ENCODE measurements at regions not wholly inside any gene's neighbourhood (a gene's known extent, or its start where the extent isn't known, plus 50 kb on each side); places are given as distances from the start of the nearest gene placed in this dataset.
"Not testable (repeated sequence)": the region's sequence is repeated elsewhere in the genome, so short reads cannot be mapped to it uniquely, and the experiment has no call there.

DNA sequence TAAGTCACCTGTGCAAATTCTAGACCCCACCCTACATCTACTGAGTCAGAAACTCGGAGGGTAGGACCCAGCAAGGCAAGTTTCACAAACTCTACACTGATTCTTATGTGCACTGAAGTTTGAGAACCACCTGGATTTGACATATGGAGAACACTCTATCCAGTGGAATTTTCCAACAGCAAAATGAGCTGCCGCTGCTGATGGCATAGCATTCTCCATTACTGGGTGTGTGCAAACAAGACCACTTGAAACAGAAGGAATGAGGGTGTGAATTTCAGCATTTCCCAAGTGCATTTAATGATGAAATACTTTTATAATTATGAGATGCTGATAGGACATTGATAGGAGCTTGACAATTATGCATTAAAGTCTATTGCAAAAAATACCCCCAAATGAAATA is 229.1 kb upstream of the IL12B start:
- Mint-ChIP-seq H3K36me3 (peaks cover 8% of the 10 kb centered on the region), H3K4me3 (no peak overlapping the region), H3K27ac (no peak overlapping the region), H3K4me1 (no peaks in the 10 kb centered on the region), H3K9me3 (no peaks in the 10 kb centered on the region), H3K27me3 (no peaks in the 10 kb centered on the region)
- ATAC-seq (ENCODE audit: low read depth) (no peak), DNase-seq (ENCODE audit: low spot score in 2 of 2) (no peak)

DNA sequence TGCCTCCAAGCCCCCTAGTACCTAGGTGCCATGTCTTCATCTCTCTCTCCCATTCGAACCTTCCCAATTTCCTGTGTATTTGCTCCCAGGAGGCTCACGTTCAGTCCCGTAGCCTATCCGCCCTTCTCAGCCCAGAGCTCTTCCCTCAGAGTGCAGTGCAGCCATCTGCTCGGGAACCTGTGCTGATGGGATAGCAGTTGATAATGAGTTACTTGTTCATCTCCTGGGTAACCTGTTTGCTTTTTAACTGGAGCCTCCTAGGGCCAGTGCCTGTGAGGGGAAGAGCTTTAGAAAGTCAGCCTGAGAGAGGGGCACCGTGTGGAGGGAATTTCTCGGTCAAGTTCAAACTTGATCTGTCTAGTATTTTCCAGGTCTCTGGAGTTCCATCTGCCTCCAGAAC is 229.8 kb upstream of the IL12B start:
- no peak overlapping the region for H3K27ac Mint-ChIP-seq
- DNase-seq (ENCODE audit: low spot score in 2 of 2) (no peak), ATAC-seq (ENCODE audit: low read depth) (no peak)
- H3K27me3 Mint-ChIP-seq = no peaks in the 10 kb centered on the region
- H3K4me1 Mint-ChIP-seq = no peaks in the 10 kb centered on the region
- peaks cover 8% of the 10 kb centered on the region for H3K36me3 Mint-ChIP-seq
- no peak overlapping the region for H3K4me3 Mint-ChIP-seq
- H3K9me3 Mint-ChIP-seq = no peaks in the 10 kb centered on the region

DNA sequence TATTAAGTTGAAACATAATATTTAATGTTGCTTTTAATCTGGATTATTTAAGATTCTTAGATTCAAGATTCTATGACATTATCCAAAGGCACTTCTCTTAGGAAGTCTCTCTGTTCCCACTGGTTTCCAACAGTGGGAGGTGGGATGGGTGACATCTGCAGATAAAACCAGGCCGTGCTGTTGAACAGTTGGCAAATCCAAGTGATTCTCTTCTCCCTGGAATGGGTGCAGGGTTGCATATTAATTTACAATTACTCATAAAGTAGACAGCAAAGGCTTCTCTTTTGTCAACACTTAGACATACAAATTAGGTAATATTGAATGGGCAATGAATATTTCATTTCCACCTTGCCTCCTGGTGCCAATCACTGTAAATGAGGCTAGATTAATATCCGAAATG is 233.7 kb upstream of the IL12B start:
- Mint-ChIP-seq H3K4me3 (no peak overlapping the region), H3K36me3 (peaks cover 8% of the 10 kb centered on the region), H3K4me1 (no peaks in the 10 kb centered on the region), H3K9me3 (no peaks in the 10 kb centered on the region), H3K27me3 (no peaks in the 10 kb centered on the region), H3K27ac (no peak overlapping the region)
- ATAC-seq (ENCODE audit: low read depth) (no peak), DNase-seq (ENCODE audit: low spot score in 2 of 2) (no peak)

DNA sequence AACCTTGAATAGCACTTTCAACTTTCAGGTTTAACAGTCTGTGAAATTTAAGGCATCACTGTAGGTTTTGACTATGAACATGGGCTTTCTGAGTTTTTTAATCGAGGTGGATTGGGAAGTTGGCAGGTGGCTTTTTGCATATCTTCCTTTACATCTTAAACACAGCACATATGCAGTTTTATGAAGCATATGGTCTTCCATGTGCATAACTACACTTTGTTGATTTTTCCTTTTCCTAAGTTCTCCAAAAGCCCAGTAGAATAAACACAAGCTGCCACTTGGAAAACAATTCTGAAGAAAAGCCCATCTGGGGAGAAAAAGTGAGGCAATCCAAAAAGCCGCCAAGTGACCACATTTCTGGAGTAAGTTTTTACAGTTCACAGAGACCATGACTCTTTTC is 236.5 kb upstream of the IL12B start:
- no peak overlapping the region for H3K27ac Mint-ChIP-seq
- no peak for ATAC-seq (ENCODE audit: low read depth)

DNA sequence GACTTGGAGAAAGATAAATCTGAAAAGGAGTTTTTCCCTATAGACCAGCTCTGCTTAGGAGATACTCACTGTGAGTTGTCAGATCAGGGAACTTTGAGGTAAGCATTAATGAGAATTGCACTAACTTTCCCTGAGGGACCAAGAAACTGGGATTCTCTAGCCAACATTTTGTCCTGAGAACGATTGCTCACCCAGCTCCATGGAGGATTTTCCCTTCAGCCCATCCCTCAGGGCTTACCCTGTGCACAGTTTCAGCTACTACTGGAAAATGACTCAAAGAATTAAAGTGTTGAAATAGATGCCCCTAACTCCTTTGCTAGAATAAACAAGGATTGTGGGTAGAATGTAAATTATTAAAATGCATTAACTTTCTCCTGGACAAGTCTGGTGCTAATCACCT is 237.2 kb upstream of the IL12B start:
- peaks cover 3% of the 10 kb centered on the region for H3K36me3 Mint-ChIP-seq
- H3K27ac Mint-ChIP-seq = no peak overlapping the region
- no peaks in the 10 kb centered on the region for H3K27me3 Mint-ChIP-seq
- no peaks in the 10 kb centered on the region for H3K9me3 Mint-ChIP-seq
- H3K4me3 Mint-ChIP-seq = no peak overlapping the region
- ATAC-seq (ENCODE audit: low read depth) (no peak), DNase-seq (ENCODE audit: low spot score in 2 of 2) (no peak)
- H3K4me1 Mint-ChIP-seq = no peaks in the 10 kb centered on the region

More for the DNA sequence above, 236.5 kb upstream of the IL12B start:
- no peaks in the 10 kb centered on the region for H3K9me3 Mint-ChIP-seq
- H3K27me3 Mint-ChIP-seq = no peaks in the 10 kb centered on the region
- no peaks in the 10 kb centered on the region for H3K4me1 Mint-ChIP-seq
- DNase-seq (ENCODE audit: low spot score in 2 of 2) = no peak
- peaks cover 3% of the 10 kb centered on the region for H3K36me3 Mint-ChIP-seq
- H3K4me3 Mint-ChIP-seq = no peak overlapping the region

DNA sequence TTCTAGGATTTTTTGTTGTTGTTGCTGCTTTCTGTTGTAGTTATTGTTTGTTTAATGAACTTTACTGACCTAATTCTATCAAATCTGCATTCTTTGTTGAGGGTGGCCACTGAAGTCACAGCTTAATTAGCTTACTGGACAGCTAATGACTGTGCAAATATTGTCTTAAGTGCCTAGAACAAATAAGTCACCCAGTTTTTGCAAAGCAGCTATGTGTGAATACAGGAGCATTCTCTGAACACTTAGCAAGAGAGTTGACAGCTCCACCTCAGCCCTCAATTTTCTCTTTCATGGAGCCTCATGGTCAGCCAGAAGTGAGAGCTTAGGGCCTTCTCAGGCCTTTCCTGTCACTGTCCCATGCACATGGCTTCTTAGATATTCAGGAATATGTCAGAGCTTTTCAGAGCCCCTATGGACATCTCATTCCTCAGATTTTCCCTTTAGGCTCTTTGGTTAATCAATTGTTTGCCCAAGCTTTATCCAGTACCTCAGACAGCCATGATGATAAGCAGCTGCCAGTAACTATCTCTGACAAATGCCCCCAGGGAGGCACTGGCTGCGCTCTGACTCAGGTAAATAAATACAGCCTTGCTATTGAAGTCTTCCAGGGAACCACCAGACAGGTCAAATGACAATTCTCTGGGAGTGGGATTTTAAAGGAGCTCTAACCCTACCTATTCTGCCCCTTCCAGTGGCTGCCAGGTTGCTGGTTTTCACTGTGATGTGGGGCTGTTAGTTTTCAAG is 241.4 kb upstream of the IL12B start:
- Mint-ChIP-seq H3K27me3 (no peaks in the 10 kb centered on the region), H3K4me1 (no peaks in the 10 kb centered on the region), H3K36me3 (peaks cover 14% of the 10 kb centered on the region), H3K27ac (no peak overlapping the region), H3K9me3 (no peaks in the 10 kb centered on the region), H3K4me3 (no peak overlapping the region)
- DNase-seq (ENCODE audit: low spot score in 2 of 2) = no peak
- no peak for ATAC-seq (ENCODE audit: low read depth)

DNA sequence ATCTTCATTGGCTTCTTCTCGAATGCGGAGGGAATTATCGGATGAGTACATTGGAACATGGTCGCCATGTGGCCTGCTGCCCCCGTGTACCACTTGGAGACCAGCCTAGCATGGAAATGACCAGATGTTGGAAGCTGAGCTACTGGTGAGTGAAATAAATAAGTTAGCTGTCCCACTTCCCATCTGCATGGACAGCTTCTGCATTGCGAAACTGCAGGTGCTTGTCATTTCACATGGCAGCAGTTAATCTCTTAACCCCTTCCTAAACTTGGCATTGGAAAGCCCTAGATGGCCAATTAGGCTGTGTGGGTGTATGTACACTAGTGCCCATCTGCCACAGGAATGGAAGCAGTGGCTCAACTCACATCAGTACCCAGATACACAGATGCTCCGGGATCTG is 246.6 kb upstream of the IL12B start:
- Mint-ChIP-seq H3K27ac (no peak overlapping the region), H3K9me3 (no peaks in the 10 kb centered on the region), H3K27me3 (no peaks in the 10 kb centered on the region), H3K4me3 (no peak overlapping the region), H3K36me3 (peaks cover 26% of the 10 kb centered on the region), H3K4me1 (no peaks in the 10 kb centered on the region)
- no peak for ATAC-seq (ENCODE audit: low read depth)
- DNase-seq (ENCODE audit: low spot score in 2 of 2) = no peak

DNA sequence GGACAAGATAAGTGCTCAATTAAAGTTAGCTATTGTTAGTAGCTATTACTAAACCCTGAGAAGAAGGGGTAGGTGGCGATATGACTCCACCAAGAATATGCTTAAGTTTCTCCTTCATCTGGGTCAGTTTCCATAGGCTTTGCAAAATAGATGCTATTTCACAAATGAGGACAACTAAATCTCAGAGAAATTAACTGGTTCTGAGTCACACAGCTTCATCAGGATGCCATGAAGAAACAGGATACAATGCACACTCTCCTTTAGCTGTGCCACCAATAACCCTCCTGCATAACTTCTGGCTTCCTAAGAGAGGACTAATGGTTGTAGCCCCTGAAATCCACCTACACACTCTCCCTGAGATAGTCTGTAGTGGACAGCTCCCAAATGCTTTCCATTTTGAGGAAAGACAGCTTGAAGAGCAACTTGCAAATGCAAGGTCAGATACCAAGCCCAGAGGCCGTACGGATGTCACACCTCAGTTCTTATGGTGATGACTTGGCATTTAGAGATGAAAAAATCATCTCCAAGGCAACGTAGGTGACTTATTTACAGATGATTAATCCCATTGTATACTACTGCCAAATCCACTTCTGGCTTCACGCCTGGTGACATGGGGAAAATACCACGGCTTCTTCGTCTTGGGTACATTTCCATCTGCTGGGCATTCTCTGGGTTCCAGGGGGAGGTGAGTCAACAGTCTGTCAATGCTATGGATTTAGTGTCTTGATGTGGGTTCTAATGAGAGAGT is 251.4 kb upstream of the IL12B start:
- DNase-seq (ENCODE audit: low spot score in 2 of 2) = no peak
- no peak overlapping the region for H3K4me3 Mint-ChIP-seq
- H3K27ac Mint-ChIP-seq = no peak overlapping the region
- no peaks in the 10 kb centered on the region for H3K27me3 Mint-ChIP-seq
- no peaks in the 10 kb centered on the region for H3K4me1 Mint-ChIP-seq
- peaks cover 19% of the 10 kb centered on the region for H3K36me3 Mint-ChIP-seq
- ATAC-seq (ENCODE audit: low read depth) = no peak
- H3K9me3 Mint-ChIP-seq = peaks cover 4% of the 10 kb centered on the region

DNA sequence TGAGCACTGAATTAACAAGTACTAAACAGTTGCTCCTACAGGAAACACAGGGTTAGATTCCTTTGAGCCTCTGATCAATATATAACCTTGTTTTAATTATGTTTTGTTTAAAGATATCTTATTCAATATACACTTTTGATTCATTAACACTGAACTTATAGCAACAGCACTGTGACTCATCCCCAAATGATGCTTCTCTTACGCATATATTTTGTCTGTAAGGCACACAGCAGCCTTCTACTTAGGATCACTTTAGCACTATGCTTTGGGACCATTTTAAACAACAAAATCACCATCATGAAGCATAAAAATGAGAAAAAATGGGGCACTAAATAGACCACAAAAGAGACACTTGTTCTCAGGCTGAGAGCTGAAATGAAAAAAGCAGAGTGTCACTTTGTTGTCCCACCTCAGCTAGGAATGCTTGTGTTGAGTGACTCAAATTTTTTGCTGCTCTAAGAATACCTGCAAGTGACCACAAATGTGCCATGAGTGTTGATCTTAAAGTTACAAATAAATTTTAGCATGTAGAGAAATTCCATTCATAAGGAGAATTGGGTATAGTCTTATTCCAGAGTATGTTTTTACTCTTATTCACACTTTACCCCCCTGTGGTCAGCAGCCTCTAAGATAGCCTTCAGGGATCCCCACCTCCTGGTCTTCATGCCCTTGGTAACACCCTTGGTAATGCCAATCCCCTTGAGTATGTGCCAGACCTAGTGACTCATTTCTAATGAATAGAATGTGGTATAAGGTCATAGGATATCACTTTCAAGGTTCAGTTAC is 252.7 kb upstream of the IL12B start:
- DNase-seq (ENCODE audit: low spot score in 2 of 2) = no peak
- no peak overlapping the region for H3K27ac Mint-ChIP-seq
- ATAC-seq (ENCODE audit: low read depth) = no peak
- no peaks in the 10 kb centered on the region for H3K27me3 Mint-ChIP-seq
- no peaks in the 10 kb centered on the region for H3K4me1 Mint-ChIP-seq
- H3K36me3 Mint-ChIP-seq = peaks cover 15% of the 10 kb centered on the region
- peaks cover 4% of the 10 kb centered on the region for H3K9me3 Mint-ChIP-seq
- H3K4me3 Mint-ChIP-seq = no peak overlapping the region

DNA sequence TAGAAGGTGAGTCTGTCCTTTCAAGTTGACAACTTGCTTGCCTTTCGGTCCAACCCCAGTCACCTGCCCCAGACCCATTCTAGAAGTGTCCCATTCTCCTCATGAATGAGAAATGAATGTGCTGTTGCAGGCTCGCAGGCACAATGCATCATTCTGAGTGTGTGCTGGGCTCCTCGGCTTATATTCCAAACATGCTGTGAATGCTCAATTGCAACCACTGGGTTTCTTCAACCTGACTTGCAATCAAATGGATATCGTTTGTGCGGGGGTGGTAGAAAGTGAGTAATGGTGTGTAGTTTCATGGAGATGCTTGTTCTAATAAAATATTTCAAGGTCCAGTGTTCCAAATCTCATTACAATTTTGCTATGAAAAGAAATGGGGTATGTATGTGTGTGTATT is 256.6 kb upstream of the IL12B start:
- Mint-ChIP-seq H3K27me3 (no peaks in the 10 kb centered on the region), H3K27ac (no peak overlapping the region), H3K4me1 (no peaks in the 10 kb centered on the region), H3K4me3 (no peak overlapping the region), H3K9me3 (peaks cover 4% of the 10 kb centered on the region), H3K36me3 (peaks cover 4% of the 10 kb centered on the region)
- ATAC-seq (ENCODE audit: low read depth) = no peak
- DNase-seq (ENCODE audit: low spot score in 2 of 2) = no peak

DNA sequence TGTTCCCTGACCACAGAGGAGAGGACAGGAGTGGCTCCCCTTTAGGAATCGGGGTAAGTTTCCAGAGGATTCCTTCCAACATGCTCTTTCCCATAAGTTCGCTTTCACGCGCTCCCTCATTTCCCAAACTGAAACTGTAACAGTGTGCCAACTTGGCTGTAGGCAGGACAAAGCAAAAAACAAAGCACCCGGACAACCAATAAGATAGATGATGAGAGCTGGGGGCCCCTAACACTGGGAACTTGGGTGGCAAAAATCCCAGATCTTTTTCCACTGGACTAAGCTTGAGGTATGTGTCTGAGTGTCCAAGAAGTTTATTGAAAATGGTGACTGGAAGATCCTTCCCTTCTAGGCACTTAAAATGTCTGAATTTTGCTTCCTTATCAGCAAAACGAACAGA is 258.7 kb upstream of the IL12B start:
- Mint-ChIP-seq H3K36me3 (no peaks in the 10 kb centered on the region), H3K4me1 (no peaks in the 10 kb centered on the region), H3K27ac (no peak overlapping the region), H3K9me3 (no peaks in the 10 kb centered on the region), H3K4me3 (no peak overlapping the region), H3K27me3 (no peaks in the 10 kb centered on the region)
- no peak for ATAC-seq (ENCODE audit: low read depth)
- DNase-seq (ENCODE audit: low spot score in 2 of 2) = no peak

DNA sequence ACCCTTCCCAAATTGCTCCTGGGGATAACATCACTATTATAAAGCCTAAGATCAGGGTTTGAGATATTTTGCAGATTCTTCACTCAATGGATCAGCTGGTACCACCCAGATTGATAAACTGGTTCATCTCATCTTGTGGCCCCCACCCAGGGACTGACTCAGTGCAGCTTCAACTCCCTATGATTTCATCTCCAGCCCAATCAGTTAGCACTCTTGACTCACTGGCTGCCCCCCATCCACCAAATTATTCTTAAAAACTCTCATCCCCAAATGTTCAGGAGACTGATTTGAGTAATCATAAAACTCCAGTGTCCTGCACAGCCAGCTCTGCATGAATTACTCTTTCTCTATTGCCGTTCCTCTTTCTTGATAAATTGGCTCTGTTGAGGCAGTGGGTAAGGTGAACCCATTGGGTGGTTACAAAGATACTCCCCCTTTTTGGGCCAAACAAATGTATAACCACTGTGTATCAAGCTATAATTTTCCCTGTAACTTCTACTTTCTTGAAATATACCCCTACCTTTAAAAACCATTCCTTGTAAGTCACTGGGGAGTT is 263.3 kb upstream of the IL12B start:
- H3K36me3 Mint-ChIP-seq = peaks cover 14% of the 10 kb centered on the region
- H3K9me3 Mint-ChIP-seq = peaks cover 7% of the 10 kb centered on the region
- no peaks in the 10 kb centered on the region for H3K27me3 Mint-ChIP-seq
- H3K27ac Mint-ChIP-seq = no peak overlapping the region
- no peak overlapping the region for H3K4me3 Mint-ChIP-seq
- DNase-seq (ENCODE audit: low spot score in 2 of 2) (no peak), ATAC-seq (ENCODE audit: low read depth) (no peak)
- H3K4me1 Mint-ChIP-seq = no peaks in the 10 kb centered on the region

DNA sequence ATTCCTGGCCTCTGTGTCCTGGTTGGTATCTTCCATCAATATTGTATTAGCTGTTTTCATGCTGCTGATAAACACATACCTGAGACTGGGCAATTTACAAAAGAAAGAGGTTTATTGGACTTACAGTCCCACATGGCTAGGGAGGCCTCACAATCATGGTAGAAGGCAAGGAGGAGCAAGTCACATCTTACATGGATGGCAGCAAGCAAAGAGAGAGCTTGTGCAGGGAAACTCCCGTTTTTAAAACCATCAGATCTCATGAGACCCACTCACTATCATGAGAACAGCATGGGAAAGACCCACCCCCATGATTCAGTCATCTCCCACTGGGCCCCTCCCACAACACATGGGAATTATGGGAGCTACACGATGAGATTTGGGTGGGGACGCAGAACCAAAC is 265.3 kb upstream of the IL12B start:
- H3K4me1 Mint-ChIP-seq; DNase-seq (ENCODE audit: low spot score in 2 of 2); H3K27ac Mint-ChIP-seq; ATAC-seq (ENCODE audit: low read depth); H3K9me3 Mint-ChIP-seq; H3K4me3 Mint-ChIP-seq; H3K27me3 Mint-ChIP-seq: not testable (repeated sequence)
- peaks cover 18% of the 10 kb centered on the region for H3K36me3 Mint-ChIP-seq

DNA sequence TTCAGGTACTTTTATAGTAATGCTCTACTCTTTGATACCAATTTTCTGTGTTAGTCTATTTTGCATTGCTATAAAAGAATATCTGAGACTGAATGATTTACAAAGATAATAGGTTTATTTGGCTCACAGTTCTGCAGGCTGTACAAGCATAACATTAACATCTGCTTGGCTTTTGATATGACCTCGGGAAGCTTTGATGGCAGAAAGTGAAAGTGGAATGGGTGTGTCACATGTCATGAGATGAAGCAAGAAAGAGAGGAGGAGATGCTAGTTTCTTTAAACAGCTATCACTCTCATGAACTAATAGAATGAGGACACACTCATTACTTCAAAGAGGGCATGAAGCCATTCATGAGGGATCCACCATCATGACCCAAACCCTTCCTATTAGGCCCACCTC is 270.9 kb upstream of the IL12B start:
- no peak for DNase-seq (ENCODE audit: low spot score in 2 of 2)
- peaks cover 3% of the 10 kb centered on the region for H3K27me3 Mint-ChIP-seq
- peaks cover 21% of the 10 kb centered on the region for H3K36me3 Mint-ChIP-seq
- H3K4me1 Mint-ChIP-seq = peaks cover 5% of the 10 kb centered on the region
- ATAC-seq (ENCODE audit: low read depth) = no peak
- no peak overlapping the region for H3K27ac Mint-ChIP-seq
- H3K4me3 Mint-ChIP-seq = no peak overlapping the region
- H3K9me3 Mint-ChIP-seq = peaks cover 14% of the 10 kb centered on the region

All from memory B cell (primary cell).